Brain microvascular endothelial cell (primary cell): ENCODE measurements at regions not wholly inside any gene's neighbourhood (a gene's known extent, or its start where the extent isn't known, plus 50 kb on each side); places are given as distances from the start of the nearest gene placed in this dataset.

ENCODE experiments used
- DNase-seq: peaks from one replicate; pipeline ENCODE4 v3.0.0-alpha.2; 2020
- H3K27ac ChIP-seq: fragments of 250-450 bp; sonication (Bioruptor Pico); 2 replicates; pipeline ENCODE4 v1.5.1; 2020; ENCODE audit warnings: mild to moderate bottlenecking, moderate library complexity
- H3K27me3 ChIP-seq: fragments of 250-450 bp; sonication (Bioruptor Pico); replicated peaks from 2 replicates; pipeline ENCODE4 v1.5.1; 2020; ENCODE audit warnings: mild to moderate bottlenecking
- H3K36me3 ChIP-seq: fragments of 250-450 bp; sonication (Bioruptor Pico); replicated peaks from 2 replicates; pipeline ENCODE4 v1.5.1; 2020; ENCODE audit warnings: mild to moderate bottlenecking
- H3K4me3 ChIP-seq: 2 replicates; pipeline ENCODE4 v1.5.1; 2011; ENCODE audit warnings: low read depth, mild to moderate bottlenecking, control low read depth, low read length, moderate library complexity
- CTCF ChIP-seq: IDR thresholded peaks from 2 replicates; pipeline ENCODE4 v1.5.1; 2011; ENCODE audit warnings: low read depth, mild to moderate bottlenecking, moderate library complexity, low read length, control low read depth, inconsistent platforms; ENCODE audit errors: missing control alignments
- in situ Hi-C: cut with HindIII; loops from 2 replicates; pipeline ENCODE4 v1.10.0; 2017; ENCODE audit warnings: low sequenced_read_pairs, low pct_ligation_motif_present

- in situ Hi-C loops: no loop called here
- DNase-seq: no peak
- no peak overlapping the region for H3K27ac ChIP-seq
These were observed 128.2 kb upstream of the LAMA2 start for GRCh38 chr6:128754658-128755256.

GRCh38 chr6:128743974-128744765 lies 138.8 kb upstream of the LAMA2 start:
- DNase-seq: no peak
- no peak for TF ChIP-seq CTCF
- Histone ChIP-seq H3K27ac (no peak overlapping the region), H3K4me3 (no peak overlapping the region), H3K36me3 (no peaks in the 10 kb centered on the region), H3K27me3 (no peaks in the 10 kb centered on the region)
- in situ Hi-C loops: no loop called here

More at GRCh38 chr6:128754658-128755256, 128.2 kb upstream of the LAMA2 start:
- H3K36me3 ChIP-seq: no peaks in the 10 kb centered on the region
- no peak for TF ChIP-seq CTCF
- no peak overlapping the region for H3K4me3 ChIP-seq
- no peaks in the 10 kb centered on the region for H3K27me3 ChIP-seq

- H3K36me3 ChIP-seq: no peaks in the 10 kb centered on the region
- no peak overlapping the region for H3K27ac ChIP-seq
- H3K27me3 ChIP-seq: no peaks in the 10 kb centered on the region
- no peak overlapping the region for H3K4me3 ChIP-seq
- no peak for TF ChIP-seq CTCF
- no peak for DNase-seq
- in situ Hi-C loops: no loop called here
These were observed 140.0 kb upstream of the LAMA2 start for GRCh38 chr6:128742900-128743299.

GRCh38 chr6:128740951-128741350 lies 142.0 kb upstream of the LAMA2 start:
- in situ Hi-C loops: no loop called here
- Histone ChIP-seq H3K27me3 (no peaks in the 10 kb centered on the region), H3K4me3 (no peak overlapping the region), H3K27ac (no peak overlapping the region), H3K36me3 (no peaks in the 10 kb centered on the region)
- no peak for TF ChIP-seq CTCF
- DNase-seq: no peak

GRCh38 chr6:128739112-128739511 lies 143.8 kb upstream of the LAMA2 start:
- in situ Hi-C loops: no loop called here
- H3K27ac ChIP-seq: no peak overlapping the region
- no peak overlapping the region for H3K4me3 ChIP-seq
- H3K36me3 ChIP-seq: no peaks in the 10 kb centered on the region
- DNase-seq: no peak
- no peaks in the 10 kb centered on the region for H3K27me3 ChIP-seq
- TF ChIP-seq CTCF: no peak

GRCh38 chr6:128738112-128738511 lies 144.8 kb upstream of the LAMA2 start:
- no peak overlapping the region for H3K27ac ChIP-seq
- DNase-seq: no peak
- H3K27me3 ChIP-seq: no peaks in the 10 kb centered on the region
- H3K4me3 ChIP-seq: no peak overlapping the region
- TF ChIP-seq CTCF: no peak
- in situ Hi-C loops: no loop called here
- H3K36me3 ChIP-seq: no peaks in the 10 kb centered on the region
